ENCODE measurements at regions not wholly inside any gene's neighbourhood (a gene's known extent, or its start where the extent isn't known, plus 50 kb on each side); places are given as distances from the start of the nearest gene placed in this dataset.

GRCh38 chr17:74043976-74044375, 159.5 kb upstream of the RPL38 start:
- Histone ChIP-seq H3K4me1 (peaks cover 11% of the 10 kb centered on the region), H3K36me3 (no peaks in the 10 kb centered on the region), H3K27ac (no peak overlapping the region), H3K4me3 (no peak overlapping the region), H4K20me1 (ENCODE audit: low read depth) (no peaks in the 10 kb centered on the region), H3K9me3 (ENCODE audit: low read depth) (no peaks in the 10 kb centered on the region), H3F3A (ENCODE audit: low read depth) (no peaks in the 10 kb centered on the region), H2AFZ (replicated peaks) (no peak overlapping the region), H3K79me2 (ENCODE audit: low read depth) (no peaks in the 10 kb centered on the region), H3K4me2 (no peak overlapping the region), H3K27me3 (no peaks in the 10 kb centered on the region), H3K9ac (no peak overlapping the region)
- Mint-ChIP-seq H3K9me3 (no peaks in the 10 kb centered on the region), H3K4me3 (no peak overlapping the region), H3K4me1 (peaks cover 40% of the 10 kb centered on the region), H3K27me3 (ENCODE audit: insufficient read depth, low read depth) (peaks cover 5% of the 10 kb centered on the region), H3K27ac (no peak overlapping the region), H3K36me3 (no peaks in the 10 kb centered on the region)
- DNase-seq (ENCODE audit: low spot score): no peak
- TF ChIP-seq EZH2 (IDR thresholded peaks at IDR 0.05) (no peak), EZH2phosphoT487 (IDR thresholded peaks at IDR 0.05) (no peak), CTCF (IDR thresholded peaks at IDR 0.05) (no peak)

- TF ChIP-seq CTCF (IDR thresholded peaks at IDR 0.05) (no peak), EZH2phosphoT487 (IDR thresholded peaks at IDR 0.05) (no peak), EZH2 (IDR thresholded peaks at IDR 0.05) (no peak)
- no peaks in the 10 kb centered on the region for H3K36me3 Mint-ChIP-seq
- DNase-seq (ENCODE audit: low spot score): peak; percentile 16
- Histone ChIP-seq H3K4me2 (no peak overlapping the region), H3K4me3 (no peak overlapping the region), H3K9me3 (ENCODE audit: low read depth) (no peaks in the 10 kb centered on the region), H3K79me2 (ENCODE audit: low read depth) (no peaks in the 10 kb centered on the region), H4K20me1 (ENCODE audit: low read depth) (no peaks in the 10 kb centered on the region), H3K9ac (no peak overlapping the region), H3K27ac (no peak overlapping the region), H2AFZ (replicated peaks) (no peak overlapping the region), H3F3A (ENCODE audit: low read depth) (no peaks in the 10 kb centered on the region), H3K27me3 (no peaks in the 10 kb centered on the region), H3K4me1 (peaks cover 22% of the 10 kb centered on the region), H3K36me3 (no peaks in the 10 kb centered on the region)
- no peak overlapping the region for H3K4me3 Mint-ChIP-seq
- peaks cover 55% of the 10 kb centered on the region for H3K4me1 Mint-ChIP-seq
- peak overlapping the region; percentile 42 for H3K27ac Mint-ChIP-seq
- H3K27me3 Mint-ChIP-seq (ENCODE audit: insufficient read depth, low read depth): peaks cover 7% of the 10 kb centered on the region
- no peaks in the 10 kb centered on the region for H3K9me3 Mint-ChIP-seq
Observed at GRCh38 chr17:74045608-74046280, 157.7 kb upstream of the RPL38 start.

- Histone ChIP-seq H3K9me3 (ENCODE audit: low read depth) (no peaks in the 10 kb centered on the region), H4K20me1 (ENCODE audit: low read depth) (no peaks in the 10 kb centered on the region), H3K36me3 (no peaks in the 10 kb centered on the region), H3K27me3 (peaks cover 9% of the 10 kb centered on the region), H3F3A (ENCODE audit: low read depth) (no peaks in the 10 kb centered on the region), H3K79me2 (ENCODE audit: low read depth) (no peaks in the 10 kb centered on the region), H3K27ac (no peak overlapping the region), H2AFZ (replicated peaks) (no peak overlapping the region), H3K9ac (no peak overlapping the region), H3K4me2 (no peak overlapping the region), H3K4me1 (peaks cover 16% of the 10 kb centered on the region), H3K4me3 (no peak overlapping the region)
- H3K4me3 Mint-ChIP-seq: no peak overlapping the region
- DNase-seq (ENCODE audit: low spot score): no peak
- no peaks in the 10 kb centered on the region for H3K9me3 Mint-ChIP-seq
- peaks cover 60% of the 10 kb centered on the region for H3K4me1 Mint-ChIP-seq
- no peaks in the 10 kb centered on the region for H3K36me3 Mint-ChIP-seq
- H3K27me3 Mint-ChIP-seq (ENCODE audit: insufficient read depth, low read depth): peaks cover 6% of the 10 kb centered on the region
- no peak overlapping the region for H3K27ac Mint-ChIP-seq
- no peak for TF ChIP-seq CTCF (IDR thresholded peaks at IDR 0.05)
Observed at GRCh38 chr17:74049167-74049966, 154.1 kb upstream of the RPL38 start.

All from neural progenitor cell (in vitro differentiated cells).